OCI-LY7 (cell line): ENCODE measurements at regions not wholly inside any gene's neighbourhood (a gene's known extent, or its start where the extent isn't known, plus 50 kb on each side); places are given as distances from the start of the nearest gene placed in this dataset.

Source experiments
- EZH2phosphoT487 ChIP-seq: fragments of 200-600 bp; sonication (generic); IDR thresholded peaks from 2 replicates; pipeline ENCODE4 v1.6.1; 2018; ENCODE audit warnings: low read depth, borderline replicate concordance, mild to moderate bottlenecking, mixed run types, antibody characterized with exemption, low read length, moderate library complexity, mixed read lengths
- TF ChIP-seq, protein P1 (sequence below): fragments of 200-600 bp; sonication (generic); conservative IDR thresholded peaks from 2 replicates; pipeline ENCODE4 v1.5.1; 2014; ENCODE audit warnings: mild to moderate bottlenecking, antibody characterized with exemption, low read length, moderate library complexity, mixed read lengths

DNA sequence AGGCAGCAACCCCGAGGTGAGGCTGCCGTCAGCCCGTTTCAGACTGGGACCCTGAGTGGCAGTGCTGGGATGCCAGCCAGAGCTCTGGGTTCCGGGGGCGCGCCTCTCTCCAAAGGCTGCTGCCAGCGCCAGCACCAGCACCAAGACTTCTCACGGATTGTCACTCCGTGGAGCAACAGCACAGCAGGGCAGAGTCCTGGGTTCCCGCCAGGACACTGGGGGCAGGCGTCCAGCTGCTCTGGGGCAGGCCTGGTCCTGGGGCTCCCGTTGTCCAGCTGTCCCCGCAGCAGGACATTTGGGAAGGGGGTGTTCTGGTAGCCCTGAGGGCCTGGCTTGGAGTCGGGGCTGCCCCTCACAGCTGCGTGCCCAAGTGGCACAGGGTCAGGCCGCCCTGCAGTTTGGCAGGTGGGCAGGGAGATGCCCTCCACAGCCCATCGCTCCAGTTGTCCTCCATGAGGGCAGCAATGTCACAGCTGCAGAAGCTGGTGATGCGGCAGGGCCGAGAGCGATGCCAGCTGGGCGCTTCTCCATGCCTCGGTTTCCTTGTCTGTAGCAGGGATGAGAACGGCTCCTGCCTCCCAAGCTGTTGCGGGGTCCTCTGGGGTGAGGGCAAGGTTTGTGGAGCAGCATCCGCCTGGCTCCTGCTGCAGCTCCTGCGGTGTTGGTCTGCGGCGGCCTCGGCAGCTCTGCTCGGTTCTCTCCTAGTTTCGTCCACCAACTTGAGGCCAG is 137.3 kb upstream of the CIBAR2 start:
- TF ChIP-seq, protein P1, sequence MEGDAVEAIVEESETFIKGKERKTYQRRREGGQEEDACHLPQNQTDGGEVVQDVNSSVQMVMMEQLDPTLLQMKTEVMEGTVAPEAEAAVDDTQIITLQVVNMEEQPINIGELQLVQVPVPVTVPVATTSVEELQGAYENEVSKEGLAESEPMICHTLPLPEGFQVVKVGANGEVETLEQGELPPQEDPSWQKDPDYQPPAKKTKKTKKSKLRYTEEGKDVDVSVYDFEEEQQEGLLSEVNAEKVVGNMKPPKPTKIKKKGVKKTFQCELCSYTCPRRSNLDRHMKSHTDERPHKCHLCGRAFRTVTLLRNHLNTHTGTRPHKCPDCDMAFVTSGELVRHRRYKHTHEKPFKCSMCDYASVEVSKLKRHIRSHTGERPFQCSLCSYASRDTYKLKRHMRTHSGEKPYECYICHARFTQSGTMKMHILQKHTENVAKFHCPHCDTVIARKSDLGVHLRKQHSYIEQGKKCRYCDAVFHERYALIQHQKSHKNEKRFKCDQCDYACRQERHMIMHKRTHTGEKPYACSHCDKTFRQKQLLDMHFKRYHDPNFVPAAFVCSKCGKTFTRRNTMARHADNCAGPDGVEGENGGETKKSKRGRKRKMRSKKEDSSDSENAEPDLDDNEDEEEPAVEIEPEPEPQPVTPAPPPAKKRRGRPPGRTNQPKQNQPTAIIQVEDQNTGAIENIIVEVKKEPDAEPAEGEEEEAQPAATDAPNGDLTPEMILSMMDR, result no peak
- no peak for TF ChIP-seq EZH2phosphoT487
